ENCODE measurements at regions not wholly inside any gene's neighbourhood (a gene's known extent, or its start where the extent isn't known, plus 50 kb on each side); places are given as distances from the start of the nearest gene placed in this dataset.

GRCh38 chr4:171759274-171759673, 53.9 kb upstream of the GALNTL6 start:
- no peak for DNase-seq (ENCODE audit: low read depth, low spot score)
- ChIA-PET CTCF (no interaction called here), POLR2A (no interaction called here)
- Histone ChIP-seq H3K27ac (ENCODE audit: low read depth, low read length) (no peak overlapping the region), H3K4me3 (ENCODE audit: low read depth, low read length) (no peak overlapping the region), H3K9me3 (ENCODE audit: control insufficient read depth, insufficient read depth, low read length) (peaks cover 15% of the 10 kb centered on the region), H3K27me3 (ENCODE audit: control insufficient read depth, insufficient read depth, low read length) (no peaks in the 10 kb centered on the region)
- TF ChIP-seq, protein P1, sequence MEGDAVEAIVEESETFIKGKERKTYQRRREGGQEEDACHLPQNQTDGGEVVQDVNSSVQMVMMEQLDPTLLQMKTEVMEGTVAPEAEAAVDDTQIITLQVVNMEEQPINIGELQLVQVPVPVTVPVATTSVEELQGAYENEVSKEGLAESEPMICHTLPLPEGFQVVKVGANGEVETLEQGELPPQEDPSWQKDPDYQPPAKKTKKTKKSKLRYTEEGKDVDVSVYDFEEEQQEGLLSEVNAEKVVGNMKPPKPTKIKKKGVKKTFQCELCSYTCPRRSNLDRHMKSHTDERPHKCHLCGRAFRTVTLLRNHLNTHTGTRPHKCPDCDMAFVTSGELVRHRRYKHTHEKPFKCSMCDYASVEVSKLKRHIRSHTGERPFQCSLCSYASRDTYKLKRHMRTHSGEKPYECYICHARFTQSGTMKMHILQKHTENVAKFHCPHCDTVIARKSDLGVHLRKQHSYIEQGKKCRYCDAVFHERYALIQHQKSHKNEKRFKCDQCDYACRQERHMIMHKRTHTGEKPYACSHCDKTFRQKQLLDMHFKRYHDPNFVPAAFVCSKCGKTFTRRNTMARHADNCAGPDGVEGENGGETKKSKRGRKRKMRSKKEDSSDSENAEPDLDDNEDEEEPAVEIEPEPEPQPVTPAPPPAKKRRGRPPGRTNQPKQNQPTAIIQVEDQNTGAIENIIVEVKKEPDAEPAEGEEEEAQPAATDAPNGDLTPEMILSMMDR (IDR thresholded peaks at IDR 0.05; ENCODE audit: low read depth, low read length): no peak

DNA sequence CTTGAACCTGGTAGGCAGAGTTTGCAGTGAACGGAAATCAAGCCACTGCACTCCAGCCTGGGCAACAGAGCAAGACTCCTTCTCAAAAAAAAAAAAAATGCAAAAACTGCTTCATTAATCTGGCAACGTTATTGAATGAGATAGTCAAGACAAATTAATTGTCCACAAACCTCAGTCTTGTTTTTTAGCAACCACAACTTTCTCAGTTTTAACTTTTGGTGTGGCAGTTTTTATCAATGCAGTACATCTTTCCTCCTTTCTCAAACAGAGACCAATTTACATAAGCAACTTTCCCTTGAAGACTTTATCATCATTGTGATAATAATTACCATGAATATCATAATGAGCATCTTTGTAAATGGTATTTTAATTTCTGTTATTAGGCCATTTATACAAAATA, 61.7 kb upstream of the GALNTL6 start:
- Histone ChIP-seq H3K4me3 (ENCODE audit: low read depth, low read length) (no peak overlapping the region), H3K27ac (ENCODE audit: low read depth, low read length) (no peak overlapping the region), H3K27me3 (ENCODE audit: control insufficient read depth, insufficient read depth, low read length) (no peaks in the 10 kb centered on the region), H3K9me3 (ENCODE audit: control insufficient read depth, insufficient read depth, low read length) (peaks cover 9% of the 10 kb centered on the region)
- no peak for DNase-seq (ENCODE audit: low read depth, low spot score)
- ChIA-PET POLR2A (no interaction called here), CTCF (no interaction called here)
- TF ChIP-seq, protein P1 (IDR thresholded peaks at IDR 0.05; ENCODE audit: low read depth, low read length): no peak

DNA sequence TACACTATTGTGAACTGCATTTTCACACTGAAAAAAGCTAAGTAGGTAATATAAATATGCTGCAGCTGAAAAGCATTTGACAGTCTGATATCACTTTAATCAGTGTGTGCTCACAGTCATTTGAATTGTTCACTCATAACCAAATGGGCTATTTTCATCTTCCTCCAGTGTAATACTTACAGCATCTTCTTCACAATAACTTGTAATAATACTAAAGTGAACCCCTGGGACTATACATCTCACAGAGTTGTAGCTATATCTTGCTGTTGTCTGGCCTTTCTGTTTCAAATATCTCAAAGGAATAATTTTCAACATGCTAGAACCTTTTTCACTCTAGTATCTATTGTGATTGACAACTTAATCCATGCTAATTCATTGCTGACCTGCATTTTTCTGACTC, 66.8 kb upstream of the GALNTL6 start:
- Histone ChIP-seq H3K27ac (ENCODE audit: low read depth, low read length) (no peak overlapping the region), H3K9me3 (ENCODE audit: control insufficient read depth, insufficient read depth, low read length) (peaks cover 3% of the 10 kb centered on the region; the same call in 1 of the 2 replicates), H3K27me3 (ENCODE audit: control insufficient read depth, insufficient read depth, low read length) (no peaks in the 10 kb centered on the region), H3K4me3 (ENCODE audit: low read depth, low read length) (no peak overlapping the region)
- ChIA-PET POLR2A (no interaction called here), CTCF (no interaction called here)
- DNase-seq (ENCODE audit: low read depth, low spot score): no peak
- TF ChIP-seq, protein P1 (IDR thresholded peaks at IDR 0.05; ENCODE audit: low read depth, low read length): no peak

DNA sequence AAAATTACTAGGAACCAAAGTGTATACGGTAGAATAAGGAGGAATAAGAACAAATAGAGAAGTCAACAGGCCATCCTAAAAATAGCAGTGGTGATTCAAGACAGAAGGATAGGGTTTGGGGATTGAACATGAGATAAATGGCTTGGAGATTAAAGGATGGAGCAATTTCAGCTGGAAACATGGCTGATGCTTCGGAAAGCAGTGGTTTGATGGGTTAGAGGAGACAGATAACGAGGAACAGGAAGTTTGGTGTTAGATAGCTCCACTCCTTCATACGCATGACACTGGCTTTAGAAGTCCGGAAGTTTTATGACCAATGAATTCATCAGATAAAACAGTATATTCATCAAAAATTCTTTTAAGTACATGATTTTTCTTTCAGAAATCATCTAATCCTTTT, 70.8 kb upstream of the GALNTL6 start:
- Histone ChIP-seq H3K4me3 (ENCODE audit: low read depth, low read length) (no peak overlapping the region), H3K27me3 (ENCODE audit: control insufficient read depth, insufficient read depth, low read length) (no peaks in the 10 kb centered on the region), H3K27ac (ENCODE audit: low read depth, low read length) (no peak overlapping the region), H3K9me3 (ENCODE audit: control insufficient read depth, insufficient read depth, low read length) (peaks cover 4% of the 10 kb centered on the region; the same call in 1 of the 2 replicates)
- DNase-seq (ENCODE audit: low read depth, low spot score): no peak
- CTCF ChIA-PET: no interaction called here
- TF ChIP-seq, protein P1 (IDR thresholded peaks at IDR 0.05; ENCODE audit: low read depth, low read length): no peak
- POLR2A ChIA-PET: no interaction called here

GRCh38 chr4:171727185-171727584, 86.0 kb upstream of the GALNTL6 start:
- Histone ChIP-seq H3K4me3 (ENCODE audit: low read depth, low read length) (no peak overlapping the region), H3K27ac (ENCODE audit: low read depth, low read length) (no peak overlapping the region), H3K9me3 (ENCODE audit: control insufficient read depth, insufficient read depth, low read length) (peaks cover 8% of the 10 kb centered on the region), H3K27me3 (ENCODE audit: control insufficient read depth, insufficient read depth, low read length) (no peaks in the 10 kb centered on the region)
- no peak for DNase-seq (ENCODE audit: low read depth, low spot score)
- POLR2A ChIA-PET: no interaction called here
- TF ChIP-seq, protein P1 (IDR thresholded peaks at IDR 0.05; ENCODE audit: low read depth, low read length): no peak
- CTCF ChIA-PET: no interaction called here
